SK-N-SH treated with all-trans-retinoic acid at 6 μM for 48 hours (cell line): ENCODE measurements at regions not wholly inside any gene's neighbourhood (a gene's known extent, or its start where the extent isn't known, plus 50 kb on each side); places are given as distances from the start of the nearest gene placed in this dataset.

Source experiments
- ATAC-seq: fragments of 200-7000 bp; cut with Tn5 transposase; 3 replicates; pipeline ENCODE4 v1.9.1; 2020; ENCODE audit warnings: mild to moderate bottlenecking, moderate library complexity
- ARNTL ChIP-seq: fragments of 450-650 bp; formaldehyde crosslinking; IDR thresholded peaks from 2 replicates; pipeline ENCODE4 v1.5.0; 2020; ENCODE audit warnings: low read depth, mild to moderate bottlenecking, moderate library complexity, borderline replicate concordance
- BACH2 ChIP-seq: fragments of 250-450 bp; sonication (Bioruptor Pico); IDR thresholded peaks from 2 replicates; pipeline ENCODE4 v1.9.0; 2021; ENCODE audit warnings: mild to moderate bottlenecking, borderline replicate concordance
- CREB5 ChIP-seq: fragments of 250-450 bp; sonication (Bioruptor Pico); IDR thresholded peaks from 2 replicates; pipeline ENCODE4 v1.5.1; 2020; ENCODE audit warnings: low read depth, mild to moderate bottlenecking, moderate library complexity
- CSDC2 ChIP-seq: fragments of 250-450 bp; sonication (Bioruptor Pico); IDR thresholded peaks from 2 replicates; pipeline ENCODE4 v1.5.0; 2020; ENCODE audit warnings: mild to moderate bottlenecking, moderate library complexity
- CSRNP3 ChIP-seq: fragments of 250-450 bp; sonication (Bioruptor Pico); IDR thresholded peaks from 2 replicates; pipeline ENCODE4 v1.5.1; 2021; ENCODE audit warnings: mild to moderate bottlenecking, moderate library complexity
- ESRRG ChIP-seq: fragments of 250-450 bp; sonication (Bioruptor Pico); IDR thresholded peaks from 2 replicates; pipeline ENCODE4 v1.6.1; 2021; ENCODE audit warnings: mild to moderate bottlenecking
- GLIS3 ChIP-seq: fragments of 250-450 bp; sonication (Bioruptor Pico); IDR thresholded peaks from 2 replicates; pipeline ENCODE4 v1.5.0; 2020; ENCODE audit warnings: mild to moderate bottlenecking, moderate library complexity
- ISL1 ChIP-seq: fragments of 250-450 bp; sonication (Bioruptor Pico); IDR thresholded peaks from 2 replicates; pipeline ENCODE4 v2.1.2; 2022; ENCODE audit warnings: mild to moderate bottlenecking, moderate library complexity
- OSR1 ChIP-seq: fragments of 250-450 bp; sonication (Bioruptor Pico); IDR thresholded peaks from 2 replicates; pipeline ENCODE4 v1.8.0; 2022; ENCODE audit warnings: moderate library complexity, mild to moderate bottlenecking, inconsistent platforms
- PATZ1 ChIP-seq: fragments of 250-450 bp; sonication (Bioruptor Pico); IDR thresholded peaks from 2 replicates; pipeline ENCODE4 v1.8.0; 2020; ENCODE audit warnings: mild to moderate bottlenecking, moderate library complexity, borderline replicate concordance
- POU6F1 ChIP-seq: fragments of 250-450 bp; sonication (Bioruptor Pico); IDR thresholded peaks from 2 replicates; pipeline ENCODE4 v1.8.0; 2021; ENCODE audit warnings: low read depth, mild to moderate bottlenecking, moderate library complexity, borderline replicate concordance
- PPARA ChIP-seq: fragments of 250-450 bp; sonication (Bioruptor Pico); IDR thresholded peaks from 2 replicates; pipeline ENCODE4 v1.5.0; 2020; ENCODE audit warnings: mild to moderate bottlenecking, borderline replicate concordance
- RARB ChIP-seq: fragments of 250-450 bp; sonication (Bioruptor Pico); IDR thresholded peaks from 2 replicates; pipeline ENCODE4 v1.8.0; 2021; ENCODE audit warnings: mild to moderate bottlenecking, moderate library complexity
- SNAI2 ChIP-seq: fragments of 250-450 bp; sonication (Bioruptor Pico); IDR thresholded peaks from 2 replicates; pipeline ENCODE4 v1.5.0; 2020; ENCODE audit warnings: mild to moderate bottlenecking, moderate library complexity
- TCF4 ChIP-seq: fragments of 250-450 bp; sonication (Bioruptor Pico); IDR thresholded peaks from 2 replicates; pipeline ENCODE4 v1.8.0; 2021; ENCODE audit warnings: mild to moderate bottlenecking, moderate library complexity, borderline replicate concordance
- TOX ChIP-seq: fragments of 250-450 bp; sonication (Bioruptor Pico); IDR thresholded peaks from 2 replicates; pipeline ENCODE4 v1.8.0; 2021; ENCODE audit warnings: mild to moderate bottlenecking, moderate library complexity, borderline replicate concordance
- ZC3H10 ChIP-seq: fragments of 250-450 bp; sonication (Bioruptor Pico); IDR thresholded peaks from 2 replicates; pipeline ENCODE4 v1.5.1; 2021; ENCODE audit warnings: mild to moderate bottlenecking, moderate library complexity
- ZFP3 ChIP-seq: fragments of 250-450 bp; sonication (Bioruptor Pico); IDR thresholded peaks from 2 replicates; pipeline ENCODE4 v1.5.0; 2020; ENCODE audit warnings: mild to moderate bottlenecking, moderate library complexity
- ZFP30 ChIP-seq: fragments of 450-650 bp; formaldehyde crosslinking; IDR thresholded peaks from 2 replicates; pipeline ENCODE4 v1.5.0; 2022; ENCODE audit warnings: mild to moderate bottlenecking, moderate library complexity
- ZNF565 ChIP-seq: fragments of 450-650 bp; formaldehyde crosslinking; conservative IDR thresholded peaks from 2 replicates; pipeline ENCODE4 v1.5.0; 2020; ENCODE audit warnings: low read depth, mild to moderate bottlenecking, moderate library complexity
- ZNF70 ChIP-seq: fragments of 450-650 bp; formaldehyde crosslinking; IDR thresholded peaks from 2 replicates; pipeline ENCODE4 v1.5.0; 2020; ENCODE audit warnings: mild to moderate bottlenecking, moderate library complexity
- ZNF8 ChIP-seq: fragments of 450-650 bp; formaldehyde crosslinking; IDR thresholded peaks from 2 replicates; pipeline ENCODE4 v1.5.0; 2020; ENCODE audit warnings: mild to moderate bottlenecking, moderate library complexity

- ATAC-seq: no peak
- TF ChIP-seq CSRNP3 (CRISPR knock-in tag): no peak
- no peak for TF ChIP-seq ZNF565 (CRISPR knock-in tag)
- no peak for TF ChIP-seq PPARA
- TF ChIP-seq GLIS3 (CRISPR knock-in tag): no peak
- TF ChIP-seq ISL1 (CRISPR knock-in tag): no peak
- no peak for TF ChIP-seq SNAI2 (CRISPR knock-in tag)
- no peak for TF ChIP-seq TOX (CRISPR knock-in tag)
Observed at GRCh38 chr12:28893365-28893764, 255.7 kb upstream of the FAR2 start.

- no peak for ATAC-seq
- TF ChIP-seq RARB (CRISPR knock-in tag) (no peak), TOX (CRISPR knock-in tag) (no peak), ESRRG (CRISPR knock-in tag) (no peak), CREB5 (no peak), TCF4 (CRISPR knock-in tag) (no peak), PATZ1 (CRISPR knock-in tag) (no peak), ISL1 (CRISPR knock-in tag) (no peak), CSDC2 (CRISPR knock-in tag) (no peak), ZNF70 (no peak), CSRNP3 (CRISPR knock-in tag) (no peak), POU6F1 (CRISPR knock-in tag) (no peak), GLIS3 (CRISPR knock-in tag) (no peak), OSR1 (no peak), ZFP3 (CRISPR knock-in tag) (no peak), SNAI2 (CRISPR knock-in tag) (no peak), PPARA (no peak), ZC3H10 (CRISPR knock-in tag) (no peak), BACH2 (no peak), ARNTL (CRISPR knock-in tag) (no peak)
- TF ChIP-seq, all 23 proteins: peak for 0
Observed at GRCh38 chr12:28893856-28894255, 255.2 kb upstream of the FAR2 start.

- no peak for ATAC-seq
- TF ChIP-seq RARB (CRISPR knock-in tag) (no peak), ZNF8 (no peak), CSRNP3 (CRISPR knock-in tag) (no peak), ZNF565 (CRISPR knock-in tag) (no peak), ZNF70 (no peak), POU6F1 (CRISPR knock-in tag) (no peak), OSR1 (no peak), ZFP3 (CRISPR knock-in tag) (no peak), TCF4 (CRISPR knock-in tag) (no peak), ZFP30 (CRISPR knock-in tag) (no peak), ISL1 (CRISPR knock-in tag) (no peak), GLIS3 (CRISPR knock-in tag) (no peak), TOX (CRISPR knock-in tag) (no peak), ZC3H10 (CRISPR knock-in tag) (no peak)
Observed at GRCh38 chr12:28896421-28896820, 252.7 kb upstream of the FAR2 start.
